Hindlimb muscle (tissue), 1 donor: ENCODE measurements at regions not wholly inside any gene's neighbourhood (a gene's known extent, or its start where the extent isn't known, plus 50 kb on each side); places are given as distances from the start of the nearest gene placed in this dataset.

ENCODE experiments used
- DNase-seq: peaks from one replicate; pipeline ENCODE4 v3.0.0-alpha.2; 2013

GRCh38 chr11:95545116-95545875 is 244.3 kb downstream of the FAM76B start:
- DNase-seq: no peak

GRCh38 chr11:95544095-95544856 is 245.3 kb downstream of the FAM76B start:
- DNase-seq: no peak

- no peak for DNase-seq
Measured at GRCh38 chr11:95542868-95543551, 246.6 kb downstream of the FAM76B start.

GRCh38 chr11:95541715-95542114 is 247.9 kb downstream of the FAM76B start:
- no peak for DNase-seq

GRCh38 chr11:95536047-95536690 is 253.4 kb downstream of the FAM76B start:
- no peak for DNase-seq

DNA sequence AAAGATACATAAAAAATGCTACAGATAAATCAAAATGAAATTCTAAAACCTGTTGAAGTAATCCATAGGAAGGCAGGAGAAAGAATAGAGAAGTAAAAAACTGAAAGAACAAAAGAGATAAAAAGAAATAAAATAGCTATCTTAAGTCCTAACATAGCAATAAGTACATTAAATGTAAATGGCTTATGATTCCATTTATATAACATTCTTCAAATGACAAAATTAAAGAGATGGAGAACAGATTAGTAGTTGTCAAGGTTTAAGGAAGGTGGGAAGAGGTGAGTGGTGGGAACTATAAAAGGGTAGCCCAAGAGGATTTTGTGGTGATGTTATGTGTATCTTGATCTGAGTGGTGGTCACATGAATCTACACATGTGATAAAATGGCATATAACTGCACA is 254.8 kb downstream of the FAM76B start:
- no peak for DNase-seq

DNA sequence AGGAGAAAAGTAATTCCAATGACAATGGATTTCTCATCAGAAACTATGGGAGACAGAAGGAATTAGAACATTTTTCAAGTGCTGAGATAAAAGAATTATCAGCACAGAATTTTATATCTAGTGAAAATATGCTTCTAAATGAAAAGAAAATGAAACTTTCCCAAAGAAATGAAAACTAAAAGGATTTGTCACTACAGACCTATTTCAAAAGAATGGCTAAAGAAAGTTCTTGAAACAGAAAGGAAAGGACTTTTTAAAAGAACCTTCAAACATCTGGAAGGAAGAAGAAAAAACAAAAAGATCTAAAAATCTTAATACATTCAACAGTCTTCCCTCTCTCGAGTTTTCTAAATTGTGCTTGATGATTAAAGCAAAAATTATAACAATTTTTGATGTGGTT is 255.4 kb downstream of the FAM76B start:
- no peak for DNase-seq

DNA sequence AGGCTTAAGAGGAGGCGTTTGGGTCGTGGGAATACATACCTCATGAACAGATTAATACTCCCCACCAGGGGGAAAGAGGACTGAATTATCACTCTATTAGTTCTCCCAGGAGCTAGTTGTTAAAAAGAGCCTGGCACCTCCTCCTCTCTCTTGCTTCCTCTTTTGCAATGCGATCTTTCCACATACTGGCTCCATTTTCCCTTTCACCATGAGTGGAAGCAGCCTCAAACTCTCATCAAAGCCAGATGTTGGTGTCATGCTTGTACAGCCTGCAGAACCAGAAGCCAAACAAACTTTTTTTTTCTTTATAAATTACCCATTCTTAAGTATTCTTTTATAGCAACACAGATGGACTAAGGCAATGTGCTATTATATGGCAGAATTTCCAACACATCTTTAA is 258.5 kb downstream of the FAM76B start:
- no peak for DNase-seq

GRCh38 chr11:95524314-95525036 is 265.1 kb downstream of the FAM76B start:
- no peak for DNase-seq

GRCh38 chr11:95522874-95523273 is 266.7 kb downstream of the FAM76B start:
- DNase-seq: no peak

- no peak for DNase-seq
Measured at GRCh38 chr11:95521862-95522261, 267.7 kb downstream of the FAM76B start.

DNA sequence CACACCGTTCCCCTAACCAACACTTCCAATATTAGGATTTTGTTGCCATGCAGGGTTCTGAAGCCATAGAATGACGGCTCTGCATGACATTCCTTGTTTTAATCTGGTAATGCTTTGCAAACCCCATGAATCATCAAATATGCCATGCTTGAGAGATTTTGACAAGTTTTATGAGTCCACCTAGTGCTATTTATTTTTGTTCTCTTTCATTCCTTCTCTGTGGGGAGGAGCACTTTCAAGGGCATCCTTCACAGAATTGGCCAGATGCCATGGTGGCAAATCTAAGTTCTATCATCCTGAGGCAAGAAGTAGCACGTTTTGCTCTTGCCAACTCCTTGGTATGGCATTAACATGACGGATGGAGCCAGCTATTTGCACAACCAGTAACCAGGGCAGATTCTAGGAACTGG is 268.4 kb downstream of the FAM76B start:
- no peak for DNase-seq

GRCh38 chr11:95520369-95521132 is 269.0 kb downstream of the FAM76B start:
- DNase-seq: no peak

- DNase-seq: no peak
Measured at GRCh38 chr11:95519912-95520311, 269.7 kb downstream of the FAM76B start.

GRCh38 chr11:95517453-95517852 is 272.1 kb downstream of the FAM76B start:
- no peak for DNase-seq

DNA sequence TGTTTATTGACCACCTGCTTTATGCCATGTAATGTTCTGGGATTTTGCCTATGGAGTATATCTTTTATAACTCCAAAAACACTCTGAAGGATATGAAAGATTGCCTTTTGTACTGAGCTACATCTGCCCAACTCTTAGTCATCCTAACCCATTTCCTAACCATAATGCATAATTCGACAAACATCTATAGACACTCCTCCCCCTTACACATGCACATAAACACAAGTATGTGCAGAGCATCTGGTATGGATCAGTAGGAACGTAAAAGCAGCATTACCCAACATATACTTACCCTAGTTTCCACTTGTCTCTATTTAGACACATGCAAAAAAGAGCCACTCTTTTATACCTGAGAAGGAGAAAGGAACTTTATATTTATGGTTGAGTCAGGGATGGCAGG is 272.8 kb downstream of the FAM76B start:
- no peak for DNase-seq

DNA sequence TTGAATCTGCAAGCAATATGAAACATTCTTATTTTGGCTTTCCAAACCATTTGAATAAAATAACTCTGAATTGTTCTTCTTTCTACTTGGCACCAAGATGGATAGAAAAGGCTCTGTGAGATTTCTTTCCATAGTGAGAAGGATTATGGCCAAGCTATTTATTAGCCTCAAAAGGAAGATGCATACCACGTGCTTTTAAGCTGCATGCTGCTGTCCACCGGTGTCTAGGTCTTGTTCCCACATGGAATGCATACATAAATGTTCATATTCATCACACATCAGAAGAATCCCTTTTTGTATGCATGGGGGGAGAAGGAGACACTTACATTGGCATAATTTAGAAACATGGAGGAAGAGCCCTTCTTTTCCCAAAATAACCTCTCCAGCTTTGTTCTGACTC is 273.4 kb downstream of the FAM76B start:
- DNase-seq: no peak

GRCh38 chr11:95515371-95515770 is 274.2 kb downstream of the FAM76B start:
- no peak for DNase-seq

DNA sequence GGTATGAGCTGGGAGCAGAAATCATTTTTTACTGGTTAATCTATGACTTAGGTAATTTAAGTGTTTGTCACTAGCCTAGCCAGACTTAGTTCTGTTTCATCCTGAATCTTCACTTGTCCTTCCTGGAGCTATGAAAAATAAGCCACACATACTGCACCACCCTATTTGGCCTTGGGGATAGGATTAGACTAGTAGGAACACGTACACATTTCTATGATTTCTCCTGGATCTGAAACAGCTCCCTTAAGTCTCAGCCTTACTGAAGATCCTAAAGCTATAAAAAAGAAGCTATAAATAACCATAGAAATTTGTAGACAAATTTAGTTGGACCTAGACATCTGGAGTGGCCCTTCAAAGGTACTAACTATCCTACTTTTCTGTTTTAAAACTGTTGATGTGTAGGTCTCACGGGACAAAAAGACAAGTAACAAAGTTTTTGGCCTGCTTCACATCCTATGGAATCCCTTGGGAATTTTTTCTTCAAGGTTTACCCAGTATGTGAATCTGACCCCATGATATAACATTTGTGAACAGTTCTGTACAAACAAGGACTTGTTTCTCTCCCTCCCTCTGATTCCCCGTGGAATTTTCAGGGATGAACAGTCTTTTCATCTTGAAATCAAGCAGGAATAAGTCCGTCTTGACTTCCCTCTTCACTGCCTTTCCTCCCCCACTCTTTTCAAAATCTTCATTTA is 275.0 kb downstream of the FAM76B start:
- DNase-seq: no peak

DNA sequence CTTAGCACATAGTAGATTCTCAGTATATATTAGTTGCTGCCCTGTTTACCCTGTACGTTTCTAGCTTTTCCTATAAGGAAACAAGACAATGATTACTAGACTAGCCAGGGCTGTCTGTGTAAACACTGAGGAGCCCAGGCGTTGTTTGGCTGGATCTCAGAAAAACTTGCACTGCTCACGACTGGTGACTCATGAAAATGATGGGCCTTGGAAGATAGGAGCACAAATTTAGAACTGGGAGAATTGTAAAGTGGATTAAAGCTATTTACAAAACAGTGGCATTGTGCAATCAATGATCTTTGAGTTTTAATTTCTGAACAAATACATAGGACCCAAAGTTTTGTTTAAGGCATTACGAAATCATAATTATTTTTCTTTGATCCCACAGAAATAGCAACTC is 276.9 kb downstream of the FAM76B start:
- peak; percentile 67 for DNase-seq

DNA sequence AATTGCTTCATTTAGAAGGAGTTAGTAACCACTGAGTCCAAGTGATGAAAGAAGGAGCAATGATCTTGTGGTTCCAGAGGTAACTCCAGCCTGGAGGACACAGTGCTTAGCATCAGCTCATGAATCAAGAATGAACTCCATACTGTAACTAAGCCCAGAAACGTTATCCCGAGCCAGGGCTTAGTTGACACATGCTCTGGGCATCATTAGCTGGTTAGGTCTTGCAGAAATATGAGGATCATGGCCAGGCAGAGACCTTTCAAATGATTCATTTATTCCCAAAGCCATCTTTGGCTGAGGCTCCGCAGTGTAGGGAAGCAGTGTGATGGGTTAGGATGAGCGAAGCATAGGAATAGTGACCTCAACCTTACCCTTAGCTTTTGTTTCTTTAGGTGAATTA is 277.4 kb downstream of the FAM76B start:
- DNase-seq: no peak
